ENCODE measurements at regions not wholly inside any gene's neighbourhood (a gene's known extent, or its start where the extent isn't known, plus 50 kb on each side); places are given as distances from the start of the nearest gene placed in this dataset.
"Not testable (repeated sequence)": the region's sequence is repeated elsewhere in the genome, so short reads cannot be mapped to it uniquely, and the experiment has no call there.

- DNase-seq (ENCODE audit: low read depth): no peak
Measured at GRCh38 chr20:12737497-12737896, 271.3 kb upstream of the SPTLC3 start.

- DNase-seq (ENCODE audit: low read depth): no peak
Measured at GRCh38 chr20:12737900-12738299, 270.9 kb upstream of the SPTLC3 start.

GRCh38 chr20:12740647-12741046, 268.1 kb upstream of the SPTLC3 start:
- no peak for DNase-seq (ENCODE audit: low read depth)

GRCh38 chr20:12744037-12744436, 264.7 kb upstream of the SPTLC3 start:
- DNase-seq (ENCODE audit: low read depth): no peak

GRCh38 chr20:12748359-12748994, 260.3 kb upstream of the SPTLC3 start:
- DNase-seq (ENCODE audit: low read depth): no peak

- DNase-seq (ENCODE audit: low read depth): no peak
Measured at GRCh38 chr20:12750221-12750620, 258.6 kb upstream of the SPTLC3 start.

GRCh38 chr20:12752900-12753693, 255.7 kb upstream of the SPTLC3 start:
- not testable (repeated sequence) for DNase-seq (ENCODE audit: low read depth)

GRCh38 chr20:12753742-12754141, 255.0 kb upstream of the SPTLC3 start:
- DNase-seq (ENCODE audit: low read depth): not testable (repeated sequence)

- DNase-seq (ENCODE audit: low read depth): not testable (repeated sequence)
Measured at GRCh38 chr20:12759493-12759892, 249.3 kb upstream of the SPTLC3 start.

- no peak for DNase-seq (ENCODE audit: low read depth)
Measured at GRCh38 chr20:12762725-12763124, 246.0 kb upstream of the SPTLC3 start.

- DNase-seq (ENCODE audit: low read depth): no peak
Measured at GRCh38 chr20:12763406-12763805, 245.4 kb upstream of the SPTLC3 start.

- DNase-seq (ENCODE audit: low read depth): no peak
Measured at GRCh38 chr20:12764053-12764452, 244.7 kb upstream of the SPTLC3 start.

GRCh38 chr20:12764851-12765250, 243.9 kb upstream of the SPTLC3 start:
- no peak for DNase-seq (ENCODE audit: low read depth)

GRCh38 chr20:12773936-12774335, 234.8 kb upstream of the SPTLC3 start:
- no peak for DNase-seq (ENCODE audit: low read depth)

- no peak for DNase-seq (ENCODE audit: low read depth)
Measured at GRCh38 chr20:12775041-12775440, 233.7 kb upstream of the SPTLC3 start.

- no peak for DNase-seq (ENCODE audit: low read depth)
Measured at GRCh38 chr20:12777016-12777415, 231.8 kb upstream of the SPTLC3 start.

- DNase-seq (ENCODE audit: low read depth): no peak
Measured at GRCh38 chr20:12786276-12786675, 222.5 kb upstream of the SPTLC3 start.

- no peak for DNase-seq (ENCODE audit: low read depth)
Measured at GRCh38 chr20:12788632-12789299, 220.0 kb upstream of the SPTLC3 start.

GRCh38 chr20:12790859-12791258, 217.9 kb upstream of the SPTLC3 start:
- no peak for DNase-seq (ENCODE audit: low read depth)

GRCh38 chr20:12798286-12798685, 210.5 kb upstream of the SPTLC3 start:
- no peak for DNase-seq (ENCODE audit: low read depth)

- no peak for DNase-seq (ENCODE audit: low read depth)
Measured at GRCh38 chr20:12808006-12808567, 200.7 kb upstream of the SPTLC3 start.

GRCh38 chr20:12815231-12815768, 193.5 kb upstream of the SPTLC3 start:
- DNase-seq (ENCODE audit: low read depth): no peak

Measured in amniotic epithelial cell (primary cell).